GM23338 (cell line): ENCODE measurements at regions not wholly inside any gene's neighbourhood (a gene's known extent, or its start where the extent isn't known, plus 50 kb on each side); places are given as distances from the start of the nearest gene placed in this dataset.

Experiments
- ATAC-seq: fragments of 200-7000 bp; cut with Tn5 transposase; 3 replicates; pipeline ENCODE4 v1.9.1; 2020
- DNase-seq: peaks from one replicate; pipeline ENCODE4 v3.0.0-alpha.2; 2015; ENCODE audit warnings: low spot score
- H2AFZ ChIP-seq: fragments of 200-600 bp; sonication (generic); 2 replicates; pipeline ENCODE4 v1.8.0; 2016; ENCODE audit warnings: antibody characterized with exemption, mild to moderate bottlenecking, moderate library complexity
- H3F3A ChIP-seq: fragments of 200-600 bp; sonication (generic); replicated peaks from 2 replicates; pipeline ENCODE4 v1.8.0; 2017; ENCODE audit warnings: antibody characterized with exemption, mixed run types, low read depth
- H3K27ac ChIP-seq: fragments of 200-600 bp; sonication (generic); 2 replicates; pipeline ENCODE4 v1.6.1; 2016; ENCODE audit warnings: low read depth
- H3K27me3 ChIP-seq: fragments of 200-600 bp; sonication (generic); 2 replicates; pipeline ENCODE4 v1.8.0; 2016; ENCODE audit warnings: mild to moderate bottlenecking, mixed run types, moderate library complexity; ENCODE audit not compliant: insufficient read depth
- H3K36me3 ChIP-seq: fragments of 200-600 bp; sonication (generic); 2 replicates; pipeline ENCODE4 v1.8.0; 2016; ENCODE audit warnings: mild to moderate bottlenecking; ENCODE audit not compliant: insufficient read depth
- H3K4me1 ChIP-seq: fragments of 200-600 bp; sonication (generic); 2 replicates; pipeline ENCODE4 v1.8.0; 2016; ENCODE audit warnings: mild to moderate bottlenecking, moderate library complexity; ENCODE audit not compliant: insufficient read depth
- H3K4me2 ChIP-seq: fragments of 200-600 bp; sonication (generic); 2 replicates; pipeline ENCODE4 v1.7.1; 2017; ENCODE audit warnings: mixed run types
- H3K4me3 ChIP-seq: fragments of 200-600 bp; sonication (generic); 2 replicates; pipeline ENCODE4 v1.6.1; 2016; ENCODE audit warnings: mixed run types
- H3K79me2 ChIP-seq: fragments of 200-600 bp; sonication (generic); replicated peaks from 2 replicates; pipeline ENCODE4 v1.8.0; 2017; ENCODE audit warnings: mild to moderate bottlenecking; ENCODE audit not compliant: insufficient read depth
- H3K9me2 ChIP-seq: fragments of 200-600 bp; sonication (generic); 2 replicates; pipeline ENCODE4 v1.8.0; 2017; ENCODE audit not compliant: insufficient read depth
- H4K20me1 ChIP-seq: fragments of 200-600 bp; sonication (generic); replicated peaks from 2 replicates; pipeline ENCODE4 v1.8.0; 2017; ENCODE audit warnings: mild to moderate bottlenecking; ENCODE audit not compliant: insufficient read depth
- H3K27ac Mint-ChIP-seq: 2 replicates; pipeline ENCODE4 v1.8.0; 2020; ENCODE audit warnings: inconsistent platforms, mild to moderate bottlenecking, moderate library complexity, mixed read lengths
- H3K27me3 Mint-ChIP-seq: 3 replicates; pipeline ENCODE4 v1.8.0; 2022; ENCODE audit warnings: low read depth, mild to moderate bottlenecking, moderate library complexity, mixed read lengths, inconsistent platforms; ENCODE audit not compliant: insufficient read depth, poor library complexity
- H3K36me3 Mint-ChIP-seq: 3 replicates; pipeline ENCODE4 v1.8.0; 2021; ENCODE audit warnings: low read depth, mild to moderate bottlenecking, inconsistent platforms, moderate library complexity, mixed read lengths
- H3K4me1 Mint-ChIP-seq: 3 replicates; pipeline ENCODE4 v1.8.0; 2020; ENCODE audit warnings: mild to moderate bottlenecking, inconsistent platforms, mixed read lengths
- H3K4me3 Mint-ChIP-seq: 3 replicates; pipeline ENCODE4 v1.8.0; 2021; ENCODE audit warnings: moderate library complexity, mild to moderate bottlenecking, inconsistent platforms, mixed read lengths
- H3K9me3 Mint-ChIP-seq: 3 replicates; pipeline ENCODE4 v1.8.0; 2020; ENCODE audit warnings: moderate library complexity, mild to moderate bottlenecking, inconsistent platforms, mixed read lengths
- EZH2 ChIP-seq: fragments of 200-600 bp; sonication (generic); IDR thresholded peaks from one replicate; pipeline ENCODE4 v1.8.0; 2017; ENCODE audit warnings: antibody characterized with exemption, mild to moderate bottlenecking, low read depth; ENCODE audit not compliant: unreplicated experiment
- EZH2phosphoT487 ChIP-seq: fragments of 200-600 bp; sonication (generic); IDR thresholded peaks from one replicate; pipeline ENCODE4 v1.8.1; 2018; ENCODE audit warnings: antibody characterized with exemption; ENCODE audit not compliant: unreplicated experiment
- ZNF331 ChIP-seq: fragments of 250-450 bp; sonication (Bioruptor Pico); IDR thresholded peaks from 2 replicates; pipeline ENCODE4 v1.5.0; 2020; ENCODE audit warnings: low read depth, mild to moderate bottlenecking, moderate library complexity
- TF ChIP-seq, protein P1 (sequence below), 2 experiments: fragments of 200-600 bp in 1 of 2; sonication (generic) in 1 of 2; conservative IDR thresholded peaks; 2 replicates each; pipeline versions ENCODE4 v1.5.1 to v1.6.1; 2016 to 2017; ENCODE audit warnings: antibody characterized with exemption in 2 of 2, low read depth in 2 of 2, mild to moderate bottlenecking in 2 of 2, moderate library complexity in 1 of 2
- TF ChIP-seq, protein P2 (sequence below): fragments of 250-450 bp; sonication (Bioruptor Pico); IDR thresholded peaks from 2 replicates; pipeline ENCODE4 v1.5.0; 2020; ENCODE audit warnings: mild to moderate bottlenecking, moderate library complexity

DNA sequence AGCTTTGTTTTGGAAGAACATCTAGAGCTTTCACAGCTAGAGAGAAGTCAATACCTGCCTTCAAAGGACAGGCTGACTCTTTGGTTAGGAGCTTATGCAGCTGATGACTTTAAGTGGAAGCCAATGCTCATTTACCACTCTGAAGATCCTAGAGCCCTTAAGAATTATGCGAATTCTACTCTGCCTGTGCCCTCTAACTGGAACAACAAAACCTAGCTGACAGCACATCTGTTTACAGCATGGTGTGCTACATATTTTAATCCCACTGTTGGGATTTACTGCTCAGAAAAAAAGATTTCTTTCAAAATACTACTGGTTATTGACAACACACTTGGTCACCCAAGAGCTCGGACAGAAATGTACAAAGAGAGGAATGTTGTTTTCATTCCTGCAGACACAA is 57.3 kb downstream of the PALS2 start (continued):
- no peak for TF ChIP-seq EZH2phosphoT487
- no peak for TF ChIP-seq ZNF331 (CRISPR knock-in tag)

DNA sequence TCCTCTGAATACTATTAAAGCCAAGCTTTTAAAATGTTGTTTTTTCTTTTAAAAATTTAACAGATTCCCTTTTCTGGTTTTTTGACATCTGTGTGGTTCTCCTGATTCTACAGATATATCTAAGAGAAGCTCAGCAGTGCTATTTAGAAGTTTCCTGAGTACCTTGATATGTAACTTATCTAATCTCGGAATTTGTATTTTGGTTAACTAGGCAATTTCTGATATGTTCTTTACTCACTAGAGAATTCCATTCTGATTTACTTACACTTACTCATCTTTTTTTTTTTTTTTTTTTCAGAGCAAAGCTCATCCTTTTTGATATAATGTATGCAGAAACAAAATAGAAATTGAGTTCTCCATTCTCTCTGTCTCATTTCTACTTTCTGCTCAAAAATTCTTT is 63.8 kb downstream of the PALS2 start:
- ATAC-seq: no peak
- no peak overlapping the region for H3K27ac Mint-ChIP-seq
- Histone ChIP-seq H4K20me1 (peaks cover 4% of the 10 kb centered on the region; the same call in 1 of the 2 replicates), H3K36me3 (peaks cover 5% of the 10 kb centered on the region), H3K4me1 (no peaks in the 10 kb centered on the region), H3K79me2 (peaks cover 90% of the 10 kb centered on the region), H3K27ac (no peak overlapping the region), H3F3A (no peaks in the 10 kb centered on the region), H3K4me2 (no peak overlapping the region), H3K9me2 (no peaks in the 10 kb centered on the region), H3K4me3 (no peak overlapping the region), H3K27me3 (no peaks in the 10 kb centered on the region), H2AFZ (no peak overlapping the region)
- H3K27me3 Mint-ChIP-seq: peaks cover 1% of the 10 kb centered on the region
- no peaks in the 10 kb centered on the region for H3K9me3 Mint-ChIP-seq
- TF ChIP-seq, protein P1, sequence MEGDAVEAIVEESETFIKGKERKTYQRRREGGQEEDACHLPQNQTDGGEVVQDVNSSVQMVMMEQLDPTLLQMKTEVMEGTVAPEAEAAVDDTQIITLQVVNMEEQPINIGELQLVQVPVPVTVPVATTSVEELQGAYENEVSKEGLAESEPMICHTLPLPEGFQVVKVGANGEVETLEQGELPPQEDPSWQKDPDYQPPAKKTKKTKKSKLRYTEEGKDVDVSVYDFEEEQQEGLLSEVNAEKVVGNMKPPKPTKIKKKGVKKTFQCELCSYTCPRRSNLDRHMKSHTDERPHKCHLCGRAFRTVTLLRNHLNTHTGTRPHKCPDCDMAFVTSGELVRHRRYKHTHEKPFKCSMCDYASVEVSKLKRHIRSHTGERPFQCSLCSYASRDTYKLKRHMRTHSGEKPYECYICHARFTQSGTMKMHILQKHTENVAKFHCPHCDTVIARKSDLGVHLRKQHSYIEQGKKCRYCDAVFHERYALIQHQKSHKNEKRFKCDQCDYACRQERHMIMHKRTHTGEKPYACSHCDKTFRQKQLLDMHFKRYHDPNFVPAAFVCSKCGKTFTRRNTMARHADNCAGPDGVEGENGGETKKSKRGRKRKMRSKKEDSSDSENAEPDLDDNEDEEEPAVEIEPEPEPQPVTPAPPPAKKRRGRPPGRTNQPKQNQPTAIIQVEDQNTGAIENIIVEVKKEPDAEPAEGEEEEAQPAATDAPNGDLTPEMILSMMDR (conservative IDR thresholded peaks at IDR 0.05; ENCODE audit: low read depth in 2 of 2): no peak
- no peak for TF ChIP-seq EZH2
- TF ChIP-seq, protein P2, sequence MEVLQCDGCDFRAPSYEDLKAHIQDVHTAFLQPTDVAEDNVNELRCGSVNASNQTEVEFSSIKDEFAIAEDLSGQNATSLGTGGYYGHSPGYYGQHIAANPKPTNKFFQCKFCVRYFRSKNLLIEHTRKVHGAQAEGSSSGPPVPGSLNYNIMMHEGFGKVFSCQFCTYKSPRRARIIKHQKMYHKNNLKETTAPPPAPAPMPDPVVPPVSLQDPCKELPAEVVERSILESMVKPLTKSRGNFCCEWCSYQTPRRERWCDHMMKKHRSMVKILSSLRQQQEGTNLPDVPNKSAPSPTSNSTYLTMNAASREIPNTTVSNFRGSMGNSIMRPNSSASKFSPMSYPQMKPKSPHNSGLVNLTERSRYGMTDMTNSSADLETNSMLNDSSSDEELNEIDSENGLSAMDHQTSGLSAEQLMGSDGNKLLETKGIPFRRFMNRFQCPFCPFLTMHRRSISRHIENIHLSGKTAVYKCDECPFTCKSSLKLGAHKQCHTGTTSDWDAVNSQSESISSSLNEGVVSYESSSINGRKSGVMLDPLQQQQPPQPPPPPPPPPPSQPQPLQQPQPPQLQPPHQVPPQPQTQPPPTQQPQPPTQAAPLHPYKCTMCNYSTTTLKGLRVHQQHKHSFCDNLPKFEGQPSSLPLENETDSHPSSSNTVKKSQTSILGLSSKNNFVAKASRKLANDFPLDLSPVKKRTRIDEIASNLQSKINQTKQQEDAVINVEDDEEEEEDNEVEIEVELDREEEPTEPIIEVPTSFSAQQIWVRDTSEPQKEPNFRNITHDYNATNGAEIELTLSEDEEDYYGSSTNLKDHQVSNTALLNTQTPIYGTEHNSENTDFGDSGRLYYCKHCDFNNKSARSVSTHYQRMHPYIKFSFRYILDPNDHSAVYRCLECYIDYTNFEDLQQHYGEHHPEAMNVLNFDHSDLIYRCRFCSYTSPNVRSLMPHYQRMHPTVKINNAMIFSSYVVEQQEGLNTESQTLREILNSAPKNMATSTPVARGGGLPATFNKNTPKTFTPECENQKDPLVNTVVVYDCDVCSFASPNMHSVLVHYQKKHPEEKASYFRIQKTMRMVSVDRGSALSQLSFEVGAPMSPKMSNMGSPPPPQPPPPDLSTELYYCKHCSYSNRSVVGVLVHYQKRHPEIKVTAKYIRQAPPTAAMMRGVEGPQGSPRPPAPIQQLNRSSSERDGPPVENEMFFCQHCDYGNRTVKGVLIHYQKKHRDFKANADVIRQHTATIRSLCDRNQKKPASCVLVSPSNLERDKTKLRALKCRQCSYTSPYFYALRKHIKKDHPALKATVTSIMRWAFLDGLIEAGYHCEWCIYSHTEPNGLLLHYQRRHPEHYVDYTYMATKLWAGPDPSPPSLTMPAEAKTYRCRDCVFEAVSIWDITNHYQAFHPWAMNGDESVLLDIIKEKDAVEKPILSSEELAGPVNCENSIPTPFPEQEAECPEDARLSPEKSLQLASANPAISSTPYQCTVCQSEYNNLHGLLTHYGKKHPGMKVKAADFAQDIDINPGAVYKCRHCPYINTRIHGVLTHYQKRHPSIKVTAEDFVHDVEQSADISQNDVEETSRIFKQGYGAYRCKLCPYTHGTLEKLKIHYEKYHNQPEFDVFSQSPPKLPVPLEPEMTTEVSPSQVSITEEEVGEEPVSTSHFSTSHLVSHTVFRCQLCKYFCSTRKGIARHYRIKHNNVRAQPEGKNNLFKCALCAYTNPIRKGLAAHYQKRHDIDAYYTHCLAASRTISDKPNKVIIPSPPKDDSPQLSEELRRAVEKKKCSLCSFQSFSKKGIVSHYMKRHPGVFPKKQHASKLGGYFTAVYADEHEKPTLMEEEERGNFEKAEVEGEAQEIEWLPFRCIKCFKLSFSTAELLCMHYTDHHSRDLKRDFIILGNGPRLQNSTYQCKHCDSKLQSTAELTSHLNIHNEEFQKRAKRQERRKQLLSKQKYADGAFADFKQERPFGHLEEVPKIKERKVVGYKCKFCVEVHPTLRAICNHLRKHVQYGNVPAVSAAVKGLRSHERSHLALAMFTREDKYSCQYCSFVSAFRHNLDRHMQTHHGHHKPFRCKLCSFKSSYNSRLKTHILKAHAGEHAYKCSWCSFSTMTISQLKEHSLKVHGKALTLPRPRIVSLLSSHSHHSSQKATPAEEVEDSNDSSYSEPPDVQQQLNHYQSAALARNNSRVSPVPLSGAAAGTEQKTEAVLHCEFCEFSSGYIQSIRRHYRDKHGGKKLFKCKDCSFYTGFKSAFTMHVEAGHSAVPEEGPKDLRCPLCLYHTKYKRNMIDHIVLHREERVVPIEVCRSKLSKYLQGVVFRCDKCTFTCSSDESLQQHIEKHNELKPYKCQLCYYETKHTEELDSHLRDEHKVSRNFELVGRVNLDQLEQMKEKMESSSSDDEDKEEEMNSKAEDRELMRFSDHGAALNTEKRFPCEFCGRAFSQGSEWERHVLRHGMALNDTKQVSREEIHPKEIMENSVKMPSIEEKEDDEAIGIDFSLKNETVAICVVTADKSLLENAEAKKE (CRISPR knock-in tag): no peak
- no peak overlapping the region for H3K4me3 Mint-ChIP-seq
- H3K36me3 Mint-ChIP-seq: peaks cover 16% of the 10 kb centered on the region; the same call in 2 of the 3 replicates
- peaks cover 3% of the 10 kb centered on the region for H3K4me1 Mint-ChIP-seq
- no peak for DNase-seq
